Neuronal stem cell (in vitro differentiated cells): ENCODE measurements at regions not wholly inside any gene's neighbourhood (a gene's known extent, or its start where the extent isn't known, plus 50 kb on each side); places are given as distances from the start of the nearest gene placed in this dataset.

Source experiments
- DNase-seq: peaks from one replicate; pipeline ENCODE4 v3.0.0-alpha.2; 2013; ENCODE audit warnings: low spot score
- H2AFZ ChIP-seq: one replicate; pipeline ENCODE4 v1.6.1; 2013; ENCODE audit warnings: mild to moderate bottlenecking, low read length, inconsistent platforms
- H2AK5ac ChIP-seq: 2 replicates; pipeline ENCODE4 v1.6.1; 2013; ENCODE audit warnings: low read depth, mild to moderate bottlenecking, inconsistent platforms, low read length, moderate library complexity, mixed read lengths
- H2BK120ac ChIP-seq: 2 replicates; pipeline ENCODE4 v1.6.1; 2013; ENCODE audit warnings: low read depth, mild to moderate bottlenecking, inconsistent platforms, low read length, moderate library complexity, mixed read lengths
- H2BK12ac ChIP-seq: one replicate; pipeline ENCODE4 v1.6.1; 2013; ENCODE audit warnings: low read length, inconsistent platforms
- H2BK15ac ChIP-seq: 2 replicates; pipeline ENCODE4 v1.6.1; 2013; ENCODE audit warnings: mild to moderate bottlenecking, low read length, inconsistent platforms, mixed read lengths
- H2BK5ac ChIP-seq: one replicate; pipeline ENCODE4 v1.6.1; 2013; ENCODE audit warnings: inconsistent platforms, mild to moderate bottlenecking, low read length, moderate library complexity
- H3K14ac ChIP-seq: one replicate; pipeline ENCODE4 v1.6.1; 2013; ENCODE audit warnings: low read length, inconsistent platforms
- H3K18ac ChIP-seq: 2 replicates; pipeline ENCODE4 v1.6.1; 2013; ENCODE audit warnings: low read length, inconsistent platforms
- H3K23ac ChIP-seq: 2 replicates; pipeline ENCODE4 v1.6.1; 2013; ENCODE audit warnings: low read depth, mild to moderate bottlenecking, mixed read lengths, low read length, inconsistent platforms; ENCODE audit not compliant: poor library complexity
- H3K27ac ChIP-seq: replicated peaks from 3 replicates; pipeline ENCODE4 v1.5.1; 2013; ENCODE audit warnings: low read length, inconsistent platforms
- H3K27me3 ChIP-seq, 3 experiments: 2 replicates each; pipeline ENCODE4 v1.6.1; 2013; ENCODE audit warnings: low read length in 3 of 3, mild to moderate bottlenecking in 2 of 3, inconsistent platforms in 1 of 3, low read depth in 1 of 3, mixed read lengths in 1 of 3, moderate library complexity in 1 of 3; ENCODE audit not compliant: control insufficient read depth in 3 of 3, insufficient read depth in 3 of 3
- H3K36me3 ChIP-seq, 2 donors: replicated peaks in 1 of 2; 2 replicates each; pipeline ENCODE4 v1.6.1; 2013; ENCODE audit warnings: low read length in 2 of 2; ENCODE audit not compliant: control insufficient read depth in 2 of 2, insufficient read depth in 2 of 2
- H3K4ac ChIP-seq: 2 replicates; pipeline ENCODE4 v1.6.1; 2013; ENCODE audit warnings: inconsistent platforms, mild to moderate bottlenecking, low read length, moderate library complexity
- H3K4me1 ChIP-seq, 2 donors: 1 replicate in 1 of 2; 2 replicates in 1 of 2; pipeline ENCODE4 v1.6.1; 2013; ENCODE audit warnings: low read length in 2 of 2, low read depth in 1 of 2; ENCODE audit not compliant: control insufficient read depth in 2 of 2, insufficient read depth in 1 of 2
- H3K4me2 ChIP-seq: one replicate; pipeline ENCODE4 v1.6.1; 2013; ENCODE audit warnings: mild to moderate bottlenecking, low read length, inconsistent platforms; ENCODE audit not compliant: insufficient read depth, poor library complexity, severe bottlenecking
- H3K4me3 ChIP-seq, 2 donors: 2 replicates each; pipeline ENCODE4 v1.5.1; 2013; ENCODE audit warnings: low read length in 2 of 2, mild to moderate bottlenecking in 2 of 2, inconsistent platforms in 1 of 2, moderate library complexity in 1 of 2
- H3K79me1 ChIP-seq: one replicate; pipeline ENCODE4 v1.6.1; 2013; ENCODE audit warnings: low read depth, mild to moderate bottlenecking, inconsistent platforms, low read length, moderate library complexity
- H3K9ac ChIP-seq: one replicate; pipeline ENCODE4 v1.6.1; 2013; ENCODE audit warnings: mild to moderate bottlenecking, low read depth, low read length, inconsistent platforms; ENCODE audit not compliant: poor library complexity
- H3K9me3 ChIP-seq, 2 donors: replicated peaks in 1 of 2; 2 replicates each; pipeline versions ENCODE3 to v1.6.1; 2013; ENCODE audit warnings: low read length in 2 of 2, mild to moderate bottlenecking in 2 of 2, inconsistent platforms in 1 of 2, low read depth in 1 of 2, mixed read lengths in 1 of 2, moderate library complexity in 1 of 2; ENCODE audit not compliant: control insufficient read depth in 2 of 2, insufficient read depth in 1 of 2
- H4K8ac ChIP-seq: one replicate; pipeline ENCODE4 v1.6.1; 2013; ENCODE audit warnings: low read depth, mild to moderate bottlenecking, inconsistent platforms, low read length, moderate library complexity
- H4K91ac ChIP-seq: one replicate; pipeline ENCODE4 v1.6.1; 2013; ENCODE audit warnings: low read length, low read depth, mild to moderate bottlenecking, inconsistent platforms; ENCODE audit not compliant: poor library complexity
- whole genome bisulfite sequencing, 2 donors: extraction: QIAGEN DNeasy Blood & Tissue Kit; methylation state at CpG; one replicate each; pipeline ENCODE4 v1.1.7; 2013; ENCODE audit warnings: missing lambda C conversion rate in 2 of 2, mixed read lengths in 1 of 2; ENCODE audit not compliant: insufficient read length in 2 of 2, insufficient replicate concordance in 1 of 2; ENCODE audit errors: extremely low coverage in 2 of 2; 5-methylcytosine and 5-hydroxymethylcytosine counted together

- WGBS, 2 donors = no CpG with 5 or more reads among the region's 10 CpGs
- no peak overlapping the region for H2AK5ac ChIP-seq
- H2AFZ ChIP-seq = no peak overlapping the region
- no peak overlapping the region for H3K4ac ChIP-seq
- no peak overlapping the region for H4K91ac ChIP-seq
- no peak overlapping the region for H2BK120ac ChIP-seq
- DNase-seq = no peak
- H2BK15ac ChIP-seq = no peak overlapping the region
- no peaks in the 10 kb centered on the region for H3K9me3 ChIP-seq
- no peaks in the 10 kb centered on the region for H3K79me1 ChIP-seq
- H3K4me1 ChIP-seq = peaks cover 0 to 1% of the 10 kb centered on the region in 2 donors
- H3K4me3 ChIP-seq = no peak overlapping the region
- no peak overlapping the region for H3K9ac ChIP-seq
- H4K8ac ChIP-seq = no peak overlapping the region
- no peaks in the 10 kb centered on the region for H3K36me3 ChIP-seq
- peak overlapping the region; percentile 15 for H3K18ac ChIP-seq
- H3K27ac ChIP-seq = no peak overlapping the region
- no peak overlapping the region for H3K4me2 ChIP-seq
- no peak overlapping the region for H2BK5ac ChIP-seq
- no peak overlapping the region for H3K23ac ChIP-seq
- H3K27me3 ChIP-seq = no peaks in the 10 kb centered on the region
- no peak overlapping the region for H2BK12ac ChIP-seq
- no peak overlapping the region for H3K14ac ChIP-seq
Observed at GRCh38 chr19:30678168-30678567, 306.0 kb downstream of the ZNF536 start.

GRCh38 chr19:30677702-30678101 is 305.5 kb downstream of the ZNF536 start:
- Histone ChIP-seq H2AK5ac (no peak overlapping the region), H3K23ac (no peak overlapping the region), H3K4me1 (peaks cover 0 to 1% of the 10 kb centered on the region in 2 donors), H4K91ac (no peak overlapping the region), H2BK12ac (no peak overlapping the region), H4K8ac (no peak overlapping the region), H3K79me1 (no peaks in the 10 kb centered on the region), H3K18ac (no peak overlapping the region), H3K4me3 (no peak overlapping the region), H2BK15ac (no peak overlapping the region), H2BK5ac (no peak overlapping the region), H3K4ac (no peak overlapping the region), H3K4me2 (no peak overlapping the region), H3K9me3 (no peaks in the 10 kb centered on the region), H2BK120ac (no peak overlapping the region), H3K27ac (no peak overlapping the region), H3K36me3 (no peaks in the 10 kb centered on the region), H3K9ac (no peak overlapping the region), H3K27me3 (no peaks in the 10 kb centered on the region), H3K14ac (no peak overlapping the region), H2AFZ (no peak overlapping the region)
- no CpG with 5 or more reads among the region's 6 CpGs for WGBS, 2 donors
- no peak for DNase-seq

- peak overlapping the region; percentile 75 for H3K14ac ChIP-seq
- no peak overlapping the region for H2BK12ac ChIP-seq
- H3K79me1 ChIP-seq = no peaks in the 10 kb centered on the region
- no peaks in the 10 kb centered on the region for H3K27me3 ChIP-seq
- no peak for DNase-seq
- no peak overlapping the region for H3K27ac ChIP-seq
- no peak overlapping the region for H4K8ac ChIP-seq
- H3K36me3 ChIP-seq = no peaks in the 10 kb centered on the region
- H4K91ac ChIP-seq = no peak overlapping the region
- no peak overlapping the region for H3K4me2 ChIP-seq
- H3K18ac ChIP-seq = peak overlapping the region; percentile 35
- H2BK5ac ChIP-seq = no peak overlapping the region
- H3K4me1 ChIP-seq = peaks cover 0 to 1% of the 10 kb centered on the region in 2 donors
- no peak overlapping the region for H3K4ac ChIP-seq
- H3K4me3 ChIP-seq = no peak overlapping the region
- H2BK15ac ChIP-seq = no peak overlapping the region
- H3K23ac ChIP-seq = no peak overlapping the region
- H2AFZ ChIP-seq = no peak overlapping the region
- H3K9ac ChIP-seq = no peak overlapping the region
- WGBS, 2 donors = no CpG with 5 or more reads among the region's 8 CpGs
- H3K9me3 ChIP-seq = no peaks in the 10 kb centered on the region
- no peak overlapping the region for H2AK5ac ChIP-seq
- H2BK120ac ChIP-seq = no peak overlapping the region
Observed at GRCh38 chr19:30676990-30677679, 305.0 kb downstream of the ZNF536 start.

- no peak for DNase-seq
- Histone ChIP-seq H4K91ac (no peak overlapping the region), H2AK5ac (no peak overlapping the region), H3K14ac (no peak overlapping the region), H3K4me1 (peaks cover 0 to 1% of the 10 kb centered on the region in 2 donors), H2BK15ac (no peak overlapping the region), H4K8ac (no peak overlapping the region), H2BK120ac (no peak overlapping the region), H3K4me2 (no peak overlapping the region), H2BK12ac (no peak overlapping the region), H3K9ac (no peak overlapping the region), H3K4ac (no peak overlapping the region), H3K23ac (no peak overlapping the region), H3K27ac (no peak overlapping the region), H2AFZ (no peak overlapping the region), H3K36me3 (no peaks in the 10 kb centered on the region), H3K4me3 (no peak overlapping the region), H2BK5ac (no peak overlapping the region), H3K9me3 (no peaks in the 10 kb centered on the region), H3K18ac (no peak overlapping the region), H3K79me1 (no peaks in the 10 kb centered on the region), H3K27me3 (peaks cover 0 to 3% (median 0%) of the 10 kb centered on the region in 3 experiments)
- no CpG with 5 or more reads among the region's 7 CpGs for WGBS, 2 donors
Observed at GRCh38 chr19:30675086-30675485, 302.9 kb downstream of the ZNF536 start.
